Skeletal muscle cell (primary cell): ENCODE measurements at regions not wholly inside any gene's neighbourhood (a gene's known extent, or its start where the extent isn't known, plus 50 kb on each side); places are given as distances from the start of the nearest gene placed in this dataset.

Experiments used
- DNase-seq: peaks from one replicate; pipeline ENCODE4 v3.0.0-alpha.2; 2010; ENCODE audit warnings: low read depth
- H3K4me3 ChIP-seq: 2 replicates; pipeline ENCODE4 v1.5.1; 2011; ENCODE audit warnings: low read depth, mild to moderate bottlenecking, control low read depth, low read length, moderate library complexity

DNA sequence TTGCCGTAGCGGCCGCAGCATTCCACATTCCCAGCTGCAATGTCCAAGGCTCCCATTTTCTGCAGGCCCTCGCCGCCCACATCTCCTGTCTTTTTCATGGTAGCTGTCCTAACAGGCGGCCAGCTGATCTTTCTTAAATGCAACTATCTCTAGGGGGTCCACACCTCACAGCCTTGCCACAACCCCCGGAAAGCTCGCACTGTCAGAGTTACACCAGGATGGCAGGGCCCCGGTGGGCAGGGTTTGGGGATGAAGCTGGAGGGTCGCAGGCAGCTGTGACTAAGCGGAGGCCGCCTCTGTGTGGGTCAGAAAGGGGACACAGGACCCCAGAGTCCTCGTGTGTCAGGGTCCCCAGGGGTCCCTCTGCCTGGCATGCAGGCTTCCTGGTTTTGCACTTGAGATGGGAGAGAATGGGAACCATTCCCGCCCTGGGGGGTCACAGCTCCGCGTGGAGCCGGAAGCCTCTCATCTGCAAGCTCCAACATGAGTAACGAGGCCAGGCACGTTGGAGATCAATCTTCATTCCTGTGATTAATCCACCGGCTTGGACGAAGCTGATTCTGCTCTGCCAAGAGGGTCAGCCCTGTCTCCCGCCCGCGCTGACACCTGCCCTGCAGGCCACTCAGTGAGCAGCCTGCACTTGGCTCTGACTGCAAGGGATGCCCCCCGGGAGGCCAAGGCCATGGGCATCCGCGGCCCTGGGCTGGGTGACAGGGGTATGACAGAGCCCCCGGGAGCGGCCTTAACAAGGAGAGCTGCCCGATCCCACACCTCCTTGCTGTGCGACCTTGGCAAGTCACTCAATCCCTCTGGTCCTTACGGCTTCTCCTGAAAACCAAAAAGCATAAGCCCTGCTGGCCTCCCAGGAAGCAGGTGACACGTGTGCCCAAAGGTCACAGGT lies 97.9 kb downstream of the ADRA2C start:
- H3K4me3 ChIP-seq, result no peak overlapping the region
- no peak for DNase-seq

DNA sequence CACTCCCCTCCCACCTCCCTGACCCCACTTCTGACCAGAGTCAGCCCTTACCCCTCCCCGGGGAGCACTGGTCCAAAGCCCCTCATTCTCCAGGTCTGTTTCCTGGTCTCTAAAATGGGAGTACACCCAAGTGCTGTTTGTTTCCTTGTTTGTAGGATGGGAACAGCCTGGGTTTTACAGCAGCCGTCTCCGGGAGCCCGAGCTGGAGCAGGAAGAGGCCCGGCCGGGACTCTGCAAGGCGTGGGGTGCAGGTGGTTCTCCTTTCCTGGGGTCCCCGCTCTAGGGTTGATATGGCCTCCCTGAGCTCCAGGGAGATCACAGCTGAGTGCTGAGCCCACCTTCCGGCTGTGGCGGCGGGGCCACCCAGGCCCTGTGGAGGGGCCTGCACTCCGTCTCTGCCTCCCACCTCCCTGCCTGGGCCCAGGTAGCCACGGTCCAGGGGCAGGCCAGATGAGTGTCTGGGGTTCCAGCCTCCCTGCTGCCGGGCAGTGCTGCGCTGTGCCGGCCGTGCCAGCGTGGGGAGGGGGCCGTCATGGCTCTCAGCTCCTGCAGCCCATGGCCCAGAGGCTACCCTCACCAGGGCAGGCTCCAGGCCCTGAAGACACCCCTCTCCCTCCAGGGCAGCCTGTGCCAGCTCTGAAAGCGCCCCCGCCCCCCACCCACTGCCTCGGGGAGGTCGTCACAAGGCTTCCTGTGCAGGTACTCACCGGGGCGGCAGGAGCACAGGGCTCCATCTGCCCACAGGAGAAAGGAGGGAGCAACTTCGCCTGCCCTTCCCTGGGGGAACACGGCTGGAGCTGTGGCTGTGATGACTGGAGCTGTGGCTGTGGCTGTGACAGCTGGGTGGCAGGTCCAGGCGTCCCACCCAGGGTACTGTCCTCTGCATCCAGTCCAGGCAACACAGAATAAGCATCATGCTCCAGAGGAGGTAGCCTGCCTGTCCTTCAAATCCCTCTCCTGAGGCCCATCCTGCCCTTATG lies 98.8 kb downstream of the ADRA2C start:
- H3K4me3 ChIP-seq, result no peak overlapping the region

DNA sequence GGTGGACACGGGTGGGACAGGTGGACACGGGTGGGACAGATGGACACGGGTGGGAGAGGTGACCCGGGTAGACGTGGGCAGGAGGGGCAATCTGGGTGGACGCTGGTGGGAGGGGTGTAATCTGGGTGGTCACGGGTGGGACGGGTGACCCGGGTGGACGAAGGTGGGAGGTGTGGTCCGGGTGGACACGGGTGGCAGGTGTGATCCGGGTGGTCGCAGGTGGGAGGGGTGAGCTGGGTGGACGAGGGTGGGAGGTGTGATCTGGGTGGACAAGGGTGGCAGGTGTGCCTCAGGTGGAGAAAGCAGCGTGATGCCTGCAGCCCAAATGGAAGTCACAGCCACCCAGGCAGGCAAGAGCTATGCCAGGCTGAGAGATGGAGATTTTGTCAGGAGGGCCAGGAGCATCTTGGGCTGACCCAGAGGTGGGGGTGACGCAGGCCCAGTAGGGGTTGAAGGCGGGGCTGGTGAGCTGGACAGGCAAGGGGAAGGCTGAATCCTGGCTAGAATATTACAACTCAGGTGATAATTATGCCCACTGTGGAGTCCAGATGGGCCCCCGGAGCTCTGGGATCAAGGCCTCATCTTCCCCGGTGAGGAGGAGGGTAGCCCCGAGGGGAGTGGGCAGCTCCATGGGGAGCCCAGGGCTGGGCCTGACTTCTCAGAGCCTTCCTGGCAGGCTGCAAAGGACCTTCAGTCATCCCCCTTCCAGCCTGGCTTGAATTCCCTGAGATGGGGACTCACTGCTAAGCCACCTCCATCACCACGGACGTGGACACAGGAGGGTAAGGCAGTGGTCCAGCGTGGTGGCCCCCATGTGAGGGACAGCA lies 100.0 kb downstream of the ADRA2C start:
- H3K4me3 ChIP-seq, result no peak overlapping the region
- no peak for DNase-seq

More for the DNA sequence above, 98.8 kb downstream of the ADRA2C start:
- no peak for DNase-seq

DNA sequence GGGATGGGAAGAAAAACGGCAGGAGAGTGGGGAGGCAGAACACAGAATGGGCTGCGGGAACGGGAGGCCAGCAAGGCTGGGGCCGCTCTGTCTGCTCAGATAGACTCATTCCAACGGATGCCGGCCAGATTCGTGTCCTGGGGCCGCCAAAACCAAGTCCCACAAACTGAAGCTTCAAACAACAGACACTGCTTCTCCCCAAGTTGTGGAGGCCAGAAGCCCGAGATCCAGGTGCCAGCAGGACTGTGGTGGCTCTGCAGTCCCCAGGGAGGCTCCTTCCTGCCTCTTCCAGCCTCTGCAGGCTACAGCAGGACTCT lies 100.6 kb downstream of the ADRA2C start:
- no peak overlapping the region for H3K4me3 ChIP-seq
- DNase-seq, result no peak

DNA sequence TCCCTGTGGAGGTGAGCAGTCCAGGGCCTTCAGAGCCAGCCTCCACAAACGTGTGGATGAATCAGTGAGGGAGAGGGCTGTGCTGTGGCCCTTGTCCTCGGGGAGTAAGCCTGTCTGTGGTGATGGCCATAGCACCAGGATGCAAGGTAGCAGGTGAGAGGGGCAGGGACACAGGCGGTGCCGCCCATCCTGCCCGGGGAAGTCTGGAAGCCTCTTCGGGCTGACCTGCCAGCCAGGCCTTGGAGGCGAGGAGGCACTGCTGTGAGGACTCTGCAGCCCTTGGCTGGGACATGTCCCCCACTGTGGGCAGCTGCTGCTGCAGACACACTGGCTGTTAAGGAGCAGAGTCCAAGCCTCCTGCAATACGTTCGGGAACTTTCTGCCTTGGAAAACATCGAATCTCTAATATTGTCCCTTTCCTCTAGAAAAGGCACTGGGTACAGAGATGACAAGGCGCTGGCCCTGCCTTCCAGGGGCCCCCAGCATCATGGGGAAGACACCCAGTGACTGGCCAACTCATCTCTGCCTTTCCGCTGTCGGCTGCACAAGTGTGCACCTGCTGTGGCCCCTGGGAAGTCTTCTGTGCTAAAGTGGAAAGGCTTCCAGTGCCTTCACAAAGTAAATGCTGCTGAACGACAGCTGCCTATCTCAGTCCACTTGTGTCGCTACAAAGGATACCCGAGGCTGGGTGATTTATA lies 101.4 kb downstream of the ADRA2C start:
- DNase-seq, result no peak
- H3K4me3 ChIP-seq, result no peak overlapping the region

DNA sequence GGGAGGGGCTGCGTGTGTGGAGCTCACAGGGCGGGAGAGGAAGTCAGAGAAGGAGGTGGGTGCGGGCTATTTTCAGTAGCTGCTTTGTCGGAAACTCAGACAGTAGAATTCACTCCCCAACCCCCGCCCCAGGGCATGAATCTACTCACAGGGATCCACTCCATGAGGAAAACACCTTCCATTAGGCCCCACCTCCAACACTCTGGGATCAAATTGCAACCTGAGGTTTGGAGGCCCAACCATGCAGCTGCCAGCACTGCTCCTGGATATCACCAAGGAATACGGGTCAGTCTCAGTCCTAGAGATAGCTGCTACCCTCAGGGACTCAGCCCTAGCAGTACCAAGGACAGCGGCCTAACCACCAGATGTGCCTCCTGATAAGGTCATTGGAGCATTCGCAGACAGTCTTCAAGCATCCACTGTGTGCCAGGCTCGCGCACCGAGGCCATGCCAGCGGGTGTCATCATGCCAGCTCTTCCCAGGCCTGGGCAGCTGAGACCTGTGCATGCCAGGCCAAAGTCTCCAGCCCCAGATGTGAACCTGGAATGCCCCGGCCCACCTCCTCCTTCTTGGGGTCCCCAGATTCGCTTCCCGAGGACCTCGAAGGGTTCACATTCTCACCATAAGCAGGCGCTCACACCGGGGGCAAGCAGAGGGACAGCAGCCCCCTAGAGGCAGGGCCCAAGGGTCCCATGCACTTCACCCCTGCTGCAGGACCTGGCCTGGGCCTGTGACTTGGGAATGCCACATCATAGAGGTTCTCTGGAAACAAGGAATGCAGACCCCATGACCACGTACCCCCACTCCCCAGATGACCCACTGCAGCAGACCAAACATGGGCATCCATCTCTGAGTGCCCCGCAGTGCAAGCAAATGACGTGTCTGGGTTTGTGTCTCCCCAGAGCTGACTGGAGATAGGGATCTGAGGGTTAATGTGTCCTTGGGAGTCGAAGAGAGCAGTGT lies 102.3 kb downstream of the ADRA2C start:
- DNase-seq, result no peak
- no peak overlapping the region for H3K4me3 ChIP-seq

DNA sequence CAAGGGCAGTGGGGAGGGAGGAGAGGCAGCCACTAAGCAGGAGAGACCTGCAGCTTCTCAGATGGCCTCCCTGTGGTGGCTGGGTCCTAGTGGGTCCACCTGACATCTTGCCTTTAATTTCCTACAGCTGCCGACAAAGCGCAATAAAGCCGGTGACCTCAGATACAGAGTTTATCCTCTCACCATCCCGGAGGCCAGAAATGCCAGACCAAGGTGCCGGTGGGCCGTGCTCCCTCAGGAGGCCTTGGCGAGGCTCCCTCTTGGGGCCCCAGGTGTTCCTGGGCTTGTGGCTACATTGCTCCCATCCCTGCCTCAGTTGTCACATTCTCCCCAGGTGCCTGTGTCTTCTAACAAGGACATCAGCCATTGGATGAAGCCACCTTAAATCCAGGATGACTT lies 103.0 kb downstream of the ADRA2C start:
- no peak for DNase-seq
- H3K4me3 ChIP-seq, result no peak overlapping the region

DNA sequence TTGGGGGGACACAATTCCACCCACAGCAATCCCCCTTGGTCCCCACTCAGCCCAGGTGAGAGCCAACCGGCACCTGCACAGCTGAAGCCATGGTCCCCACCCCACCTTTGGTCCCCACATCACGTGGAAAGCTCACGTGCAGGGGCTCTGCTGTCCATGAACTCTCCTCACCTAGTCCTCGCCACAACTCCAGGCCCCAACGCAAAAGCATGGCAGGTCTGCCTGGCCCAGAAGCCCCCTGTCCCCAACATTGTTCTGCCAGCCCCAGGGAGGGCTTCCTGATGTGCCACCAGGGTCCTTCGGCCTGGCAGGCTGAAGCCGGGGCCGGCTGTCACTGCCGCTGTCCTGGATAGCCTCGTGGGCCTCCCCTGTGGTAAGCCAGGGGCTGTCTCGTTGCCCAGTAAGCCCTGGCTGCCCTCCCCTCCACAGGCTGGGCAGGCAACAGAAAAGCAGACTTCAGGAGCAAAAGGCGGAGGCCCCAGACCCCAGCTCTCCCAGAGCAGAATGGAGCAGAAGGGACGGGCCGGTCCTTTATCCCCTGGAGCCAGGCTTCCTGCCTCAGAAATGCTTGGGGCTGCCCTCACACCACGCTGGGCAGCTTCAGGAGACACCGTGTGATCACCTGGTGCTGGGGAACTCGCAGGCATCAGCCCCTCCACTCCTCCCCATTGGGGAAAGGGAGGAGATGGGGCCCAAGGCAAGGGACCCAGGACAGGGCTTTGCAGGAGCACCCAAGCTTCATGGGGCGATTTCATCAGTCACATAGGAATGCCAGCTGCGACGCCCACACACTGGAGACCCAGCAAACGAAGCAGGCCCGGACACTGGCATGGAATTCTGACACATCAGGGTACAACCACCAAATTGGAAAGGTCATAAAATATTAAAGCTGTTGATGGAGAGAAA lies 103.7 kb downstream of the ADRA2C start:
- no peak for DNase-seq
- H3K4me3 ChIP-seq, result no peak overlapping the region

DNA sequence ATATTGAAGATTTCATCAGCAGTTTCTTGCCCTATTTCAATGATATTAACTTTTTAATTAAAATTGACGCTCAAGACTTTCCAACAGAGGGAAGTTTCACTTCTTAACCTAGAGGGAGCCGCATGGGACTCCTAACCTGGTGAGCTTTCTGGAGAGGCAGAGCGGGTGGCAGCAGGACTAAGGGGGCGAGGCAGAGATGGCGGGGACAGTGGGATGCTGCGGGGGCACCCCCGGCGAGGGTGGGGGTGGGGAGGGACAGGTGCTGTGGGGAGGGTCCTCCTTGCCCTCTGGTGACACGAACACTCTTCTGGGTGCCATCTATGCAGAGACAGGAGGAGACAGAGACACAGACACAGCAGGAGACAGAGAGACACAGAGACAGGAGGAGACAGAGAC lies 104.4 kb downstream of the ADRA2C start:
- no peak for DNase-seq
- H3K4me3 ChIP-seq, result no peak overlapping the region

DNA sequence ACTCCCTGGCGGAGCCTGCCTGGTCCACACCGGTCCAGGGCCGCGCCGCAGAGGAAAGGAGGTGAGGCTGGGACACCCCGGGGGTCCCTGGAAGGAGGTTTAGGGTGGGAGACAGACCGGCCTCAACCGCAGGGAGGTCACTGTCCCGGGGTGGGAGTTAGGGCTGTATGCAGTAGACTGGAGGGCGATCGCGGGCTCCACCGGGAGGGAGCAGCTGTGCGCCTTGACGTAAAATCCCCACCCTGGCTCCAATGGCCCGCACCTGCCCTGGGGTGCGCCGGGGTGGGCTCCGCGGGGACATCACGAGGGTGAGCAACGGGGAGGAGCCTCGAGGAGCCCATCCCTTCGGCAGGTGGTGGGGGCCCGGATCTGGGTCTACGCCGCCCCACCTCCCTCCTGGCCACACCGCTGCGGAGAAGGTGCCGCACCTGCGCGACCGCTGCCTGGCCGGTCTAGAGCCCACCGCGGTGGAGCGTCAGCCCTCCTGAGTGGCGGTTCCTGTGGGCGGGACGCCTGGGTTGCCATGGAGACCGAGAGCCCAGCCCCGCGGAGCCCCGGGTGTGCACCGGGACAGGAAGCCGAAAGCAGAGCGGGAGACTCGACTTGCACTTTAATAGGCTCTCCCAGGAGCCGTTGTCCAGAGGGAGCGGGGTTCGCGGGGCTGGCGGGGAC lies 105.1 kb downstream of the ADRA2C start:
- peak overlapping the region; percentile 11 for H3K4me3 ChIP-seq
- no peak for DNase-seq

DNA sequence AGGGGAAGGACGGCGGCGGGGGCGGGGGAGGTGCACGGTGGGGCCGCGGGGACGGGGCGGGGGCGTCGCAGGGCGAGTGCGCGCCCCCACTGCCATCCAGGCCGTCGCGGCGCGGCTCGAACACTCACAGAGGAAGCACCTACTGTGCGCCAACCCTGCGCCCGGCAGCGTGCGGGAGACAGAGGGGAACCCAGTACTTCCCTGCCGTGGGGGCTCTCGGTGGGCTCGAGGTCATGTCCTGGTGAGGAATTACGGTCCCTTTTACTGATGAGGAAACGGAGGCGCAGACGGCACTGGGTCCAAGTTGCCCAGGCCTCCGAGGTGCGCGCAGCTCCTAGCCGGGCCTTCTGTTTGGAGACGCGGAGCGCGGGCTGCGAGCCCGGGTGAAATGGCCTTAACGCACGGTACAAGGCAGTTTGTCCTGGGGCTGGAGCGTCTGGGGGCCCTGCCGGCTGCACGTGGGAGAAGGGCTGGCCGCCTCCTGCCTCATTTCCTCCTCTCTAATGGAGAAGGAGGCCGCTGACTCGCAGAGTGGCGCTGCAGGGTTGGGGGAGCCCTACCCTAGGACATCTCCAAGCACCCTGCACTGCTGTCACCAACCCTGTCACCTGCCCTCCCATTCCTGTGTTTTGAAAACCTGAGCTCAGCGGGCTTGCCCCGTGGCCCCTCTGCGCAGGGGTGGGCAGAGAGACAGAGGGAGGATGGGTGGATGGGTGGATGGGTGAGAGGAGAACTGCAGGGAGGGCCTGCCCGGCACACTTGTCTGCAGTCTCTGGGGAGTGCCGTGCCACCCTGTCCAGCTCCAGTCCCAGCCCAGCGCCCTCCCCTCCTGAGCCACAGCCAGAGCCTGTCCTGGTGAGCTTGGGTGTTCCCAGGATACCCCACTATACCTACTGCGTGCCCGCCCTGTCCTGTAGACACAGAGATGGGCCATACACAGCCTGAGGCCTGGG lies 106.0 kb downstream of the ADRA2C start:
- H3K4me3 ChIP-seq, result no peak overlapping the region
- DNase-seq, result no peak

DNA sequence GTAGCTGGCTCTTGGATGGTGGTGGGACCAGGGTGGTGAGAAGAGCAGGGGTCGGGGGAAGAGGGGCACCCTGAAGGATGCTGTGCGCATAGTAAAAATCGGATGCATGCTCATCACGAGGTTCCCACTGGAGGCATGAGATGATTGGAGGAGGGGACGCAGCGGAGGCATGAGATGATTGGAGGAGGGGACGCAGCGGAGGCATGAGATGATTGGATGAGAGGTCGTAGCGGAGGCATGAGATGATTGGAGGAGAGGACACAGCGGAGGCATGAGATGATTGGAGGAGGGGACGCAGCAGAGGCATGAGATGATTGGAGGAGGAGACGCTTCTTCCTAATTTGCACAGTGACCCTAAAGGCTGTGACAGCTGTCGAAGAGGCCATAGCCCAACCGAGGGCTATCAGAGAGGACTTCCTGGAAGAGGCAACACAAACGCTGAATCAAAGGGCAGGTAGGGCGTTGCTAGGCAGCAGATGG lies 106.7 kb downstream of the ADRA2C start:
- no peak overlapping the region for H3K4me3 ChIP-seq
- no peak for DNase-seq

DNA sequence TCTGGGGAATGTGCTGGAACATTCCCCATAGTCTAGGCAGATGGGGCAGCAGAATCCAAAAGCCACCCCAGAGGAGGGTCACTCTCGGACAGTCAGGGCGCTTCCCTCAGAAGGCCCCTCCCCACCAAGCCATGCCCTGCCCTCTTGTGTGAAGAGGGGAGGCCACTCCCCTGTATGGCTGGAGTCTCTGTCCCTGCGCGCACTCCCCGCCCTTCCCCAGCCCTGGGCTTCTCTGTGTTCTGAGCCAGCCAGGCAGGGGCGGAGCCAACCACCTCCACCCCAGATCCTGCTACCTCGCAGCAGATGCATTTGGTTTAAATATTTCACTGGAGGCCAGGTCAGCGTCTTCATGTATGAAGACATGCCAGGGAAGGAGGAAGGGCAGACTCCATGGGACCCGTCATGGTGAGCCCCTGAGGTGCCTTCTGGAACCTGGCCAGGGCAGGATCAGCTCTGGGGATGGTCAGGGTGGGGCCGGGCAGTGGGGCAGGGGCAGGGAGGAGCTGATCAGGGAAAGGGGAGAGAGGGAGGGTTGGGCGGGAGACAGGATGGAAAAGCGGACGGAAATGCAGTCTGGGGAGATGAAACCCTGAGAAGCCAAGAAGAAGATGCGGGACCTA lies 107.3 kb downstream of the ADRA2C start:
- no peak for DNase-seq
- no peak overlapping the region for H3K4me3 ChIP-seq

DNA sequence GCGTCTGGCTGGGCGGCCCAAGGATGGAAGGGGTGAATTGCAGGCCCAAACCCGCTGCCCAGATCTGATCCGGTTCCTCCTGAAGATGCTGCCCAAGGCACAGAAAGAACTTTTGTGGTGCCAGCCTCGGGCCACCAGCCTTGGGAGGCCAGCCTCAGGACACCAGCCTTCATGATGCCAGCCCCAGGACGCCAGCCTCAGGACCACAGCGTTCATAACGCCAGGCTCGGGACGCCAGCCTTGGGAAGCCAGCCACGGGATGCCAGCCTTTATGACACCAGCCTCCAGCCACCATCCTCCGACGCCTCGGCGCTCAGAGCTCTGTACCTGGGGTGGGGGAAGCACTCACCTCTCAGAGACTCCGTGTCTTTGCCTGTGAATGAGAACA lies 107.8 kb downstream of the ADRA2C start:
- no peak for DNase-seq
- no peak overlapping the region for H3K4me3 ChIP-seq

DNA sequence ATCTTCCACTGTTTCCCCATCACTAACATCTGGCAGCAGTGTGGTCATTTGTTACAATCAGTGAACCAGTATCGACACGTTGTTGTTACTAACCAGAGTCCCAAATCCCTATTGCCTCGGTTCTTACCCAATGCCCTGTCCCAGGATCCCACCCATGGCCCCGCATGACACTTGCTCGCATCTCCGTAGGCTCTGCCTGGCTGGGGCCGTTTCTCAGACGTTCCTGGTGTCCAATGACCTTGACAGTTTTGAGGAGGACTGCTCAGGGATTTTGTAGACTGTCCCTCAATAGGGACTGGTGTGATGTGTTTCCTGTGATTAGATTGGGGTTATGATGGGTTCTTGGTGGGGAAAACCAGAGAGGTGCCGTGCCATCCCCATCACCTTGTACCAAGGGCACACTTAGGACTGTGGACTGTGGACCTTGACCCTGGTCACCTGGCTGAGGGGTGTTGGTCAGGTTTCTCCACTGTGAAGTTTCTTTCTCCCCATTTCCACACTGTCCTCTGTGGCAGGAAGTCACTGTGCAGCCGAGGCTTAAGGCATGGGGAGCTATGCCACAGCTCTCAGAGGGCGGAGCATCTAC lies 108.4 kb downstream of the ADRA2C start:
- H3K4me3 ChIP-seq, result no peak overlapping the region
- DNase-seq, result no peak
